ENCODE measurements at regions not wholly inside any gene's neighbourhood (a gene's known extent, or its start where the extent isn't known, plus 50 kb on each side); places are given as distances from the start of the nearest gene placed in this dataset.

DNA sequence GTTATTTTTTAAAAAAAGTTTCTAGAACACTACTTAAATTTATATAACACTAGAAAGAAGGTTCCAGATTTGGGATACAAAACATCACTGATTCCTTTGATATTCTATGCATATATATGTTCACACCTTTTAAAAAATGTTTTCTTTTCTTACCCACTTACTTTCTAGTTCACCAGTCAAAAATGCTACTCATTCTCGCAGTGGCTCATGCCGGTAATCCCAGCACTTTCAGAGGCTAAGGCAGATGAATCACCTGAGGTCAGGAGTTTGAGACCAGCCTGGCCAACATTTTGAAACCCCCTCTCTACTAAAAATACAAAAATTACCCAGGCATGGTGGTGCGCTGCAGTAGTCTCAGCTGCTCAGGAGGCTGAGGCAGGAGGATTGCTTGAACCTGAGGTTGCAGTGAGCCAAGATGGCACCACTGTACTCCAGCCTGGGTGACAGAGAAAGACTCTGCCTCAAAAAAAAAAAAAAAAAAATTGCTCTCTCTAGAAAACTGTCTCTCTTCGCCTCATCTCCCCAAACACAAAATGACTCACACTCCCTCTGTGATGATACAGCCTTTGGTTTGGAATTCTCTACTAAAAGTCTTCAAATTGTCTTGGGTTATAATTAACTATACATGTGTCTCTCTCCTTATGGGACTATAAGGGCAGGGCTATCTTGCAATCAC, 52.6 kb upstream of the TGFBR2 start:
- Histone ChIP-seq H2AK9ac (replicated peaks; ENCODE audit: low read depth, low read length, poor library complexity) (no peak overlapping the region), H4K20me1 (ENCODE audit: insufficient read depth, low read length) (no peaks in the 10 kb centered on the region), H3K4ac (ENCODE audit: low read depth, low read length) (no peak overlapping the region), H2AK5ac (ENCODE audit: low read depth, low read length) (no peak overlapping the region), H3K79me1 (ENCODE audit: low read depth in 1 of 2, low read length in 2 of 2) (no peaks in the 10 kb centered on the region), H4K5ac (ENCODE audit: low read depth, low read length) (no peak overlapping the region), H3K4me3 (ENCODE audit: insufficient read depth, low read depth, low read length) (no peak overlapping the region), H2BK15ac (ENCODE audit: low read depth, low read length) (no peak overlapping the region), H3K27ac (ENCODE audit: insufficient read depth, low read length) (no peak overlapping the region), H3K9ac (ENCODE audit: low read depth, low read length) (no peak overlapping the region), H3K9me1 (ENCODE audit: insufficient read depth, low read length) (no peaks in the 10 kb centered on the region; the same call in 1 of the 2 replicates), H3K56ac (ENCODE audit: extremely low read depth, insufficient read depth, low read length) (no peak overlapping the region), H3K36me3 (ENCODE audit: control insufficient read depth, insufficient read depth, low read length) (no peaks in the 10 kb centered on the region), H3K18ac (ENCODE audit: low read depth, low read length) (no peak overlapping the region), H3K23ac (ENCODE audit: low read depth, low read length) (no peak overlapping the region), H2BK5ac (ENCODE audit: low read depth, low read length, poor library complexity, severe bottlenecking) (no peak overlapping the region), H4K91ac (ENCODE audit: insufficient read depth, low read depth, low read length) (no peak overlapping the region), H2BK20ac (ENCODE audit: low read depth, low read length) (no peak overlapping the region), H2AFZ (replicated peaks; ENCODE audit: low read length, poor library complexity) (no peak overlapping the region), H3K4me2 (ENCODE audit: low read depth, low read length) (no peak overlapping the region), H4K8ac (ENCODE audit: low read depth in 2 of 2, low read length in 2 of 2) (no peak overlapping the region), H3K27me3 (ENCODE audit: control insufficient read depth, insufficient read depth, low read length) (no peaks in the 10 kb centered on the region), H2BK120ac (ENCODE audit: low read depth, low read length) (no peak overlapping the region), H3K9me3 (ENCODE audit: control insufficient read depth, insufficient read depth, low read length) (no peaks in the 10 kb centered on the region; the same call in 1 of the 2 replicates), H3K4me1 (ENCODE audit: control insufficient read depth, insufficient read depth, low read length) (peaks cover 2% of the 10 kb centered on the region; the same call in 1 of the 2 replicates), H3K14ac (replicated peaks; ENCODE audit: low read depth, low read length) (no peak overlapping the region)
- in situ Hi-C loops (cut with MboI; ENCODE audit: low sequenced_read_pairs) (no loop called here), dilution Hi-C loops (cut with HindIII; ENCODE audit: low sequenced_read_pairs, unreplicated experiment) (no loop called here), intact Hi-C loops (cut with micrococcal nuclease) (no loop called here)
- ChIA-PET POLR2A (ENCODE audit: unreplicated experiment) (no interaction called here), CTCF (no interaction called here)
- ATAC-seq (ENCODE audit: low read depth), result peak; percentile 70
- peak; percentile 57 for DNase-seq
- TF ChIP-seq CHD1 (IDR thresholded peaks at IDR 0.05; ENCODE audit: low read depth, low read length), result no peak
- TF ChIP-seq FOS (IDR thresholded peaks at IDR 0.05; ENCODE audit: low read depth, low read length), result 0 out of 2 replicates have a peak, but pooled peaks have one; percentile 2
- no peak for TF ChIP-seq BHLHE40 (IDR thresholded peaks at IDR 0.05; ENCODE audit: low read depth, low read length)
- TF ChIP-seq, protein P1, sequence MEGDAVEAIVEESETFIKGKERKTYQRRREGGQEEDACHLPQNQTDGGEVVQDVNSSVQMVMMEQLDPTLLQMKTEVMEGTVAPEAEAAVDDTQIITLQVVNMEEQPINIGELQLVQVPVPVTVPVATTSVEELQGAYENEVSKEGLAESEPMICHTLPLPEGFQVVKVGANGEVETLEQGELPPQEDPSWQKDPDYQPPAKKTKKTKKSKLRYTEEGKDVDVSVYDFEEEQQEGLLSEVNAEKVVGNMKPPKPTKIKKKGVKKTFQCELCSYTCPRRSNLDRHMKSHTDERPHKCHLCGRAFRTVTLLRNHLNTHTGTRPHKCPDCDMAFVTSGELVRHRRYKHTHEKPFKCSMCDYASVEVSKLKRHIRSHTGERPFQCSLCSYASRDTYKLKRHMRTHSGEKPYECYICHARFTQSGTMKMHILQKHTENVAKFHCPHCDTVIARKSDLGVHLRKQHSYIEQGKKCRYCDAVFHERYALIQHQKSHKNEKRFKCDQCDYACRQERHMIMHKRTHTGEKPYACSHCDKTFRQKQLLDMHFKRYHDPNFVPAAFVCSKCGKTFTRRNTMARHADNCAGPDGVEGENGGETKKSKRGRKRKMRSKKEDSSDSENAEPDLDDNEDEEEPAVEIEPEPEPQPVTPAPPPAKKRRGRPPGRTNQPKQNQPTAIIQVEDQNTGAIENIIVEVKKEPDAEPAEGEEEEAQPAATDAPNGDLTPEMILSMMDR (conservative IDR thresholded peaks at IDR 0.05; ENCODE audit: low read depth, low read length), result no peak
- no peak for TF ChIP-seq NFE2L2 (IDR thresholded peaks at IDR 0.05; ENCODE audit: low read depth, low read length)
- TF ChIP-seq MAFK (IDR thresholded peaks at IDR 0.05; ENCODE audit: low read depth, low read length), result no peak
- WGBS, 2 experiments (ENCODE audit: extremely low coverage in 2 of 2, insufficient read length in 1 of 2), result no CpG with 5 or more reads among the region's 4 CpGs
- BruUV-seq (replicated peaks), result no TSS peak

Data from IMR-90 (cell line).